Ammon's horn (tissue), 1 donor: ENCODE measurements at regions not wholly inside any gene's neighbourhood (a gene's known extent, or its start where the extent isn't known, plus 50 kb on each side); places are given as distances from the start of the nearest gene placed in this dataset.
A peak's percentile ranks its signal among the peaks of the same experiment; 100 is the strongest.
"Not testable (repeated sequence)": the region's sequence is repeated elsewhere in the genome, so short reads cannot be mapped to it uniquely, and the experiment has no call there.

Experiments
- DNase-seq: peaks from one replicate; pipeline ENCODE4 v3.0.0-alpha.2; 2016; ENCODE audit warnings: low spot score

GRCh38 chr20:1825938-1826445, 69.2 kb upstream of the SIRPA start:
- no peak for DNase-seq

GRCh38 chr20:1825507-1825906, 69.7 kb upstream of the SIRPA start:
- DNase-seq: no peak

- no peak for DNase-seq
Measured at GRCh38 chr20:1824834-1825233, 70.4 kb upstream of the SIRPA start.

GRCh38 chr20:1824181-1824580, 71.0 kb upstream of the SIRPA start:
- DNase-seq: no peak

GRCh38 chr20:1823450-1823844, 71.8 kb upstream of the SIRPA start:
- DNase-seq: no peak

- no peak for DNase-seq
Measured at GRCh38 chr20:1822564-1823449, 72.4 kb upstream of the SIRPA start.

GRCh38 chr20:1820138-1821079, 74.8 kb upstream of the SIRPA start:
- no peak for DNase-seq

- peak; percentile 77 for DNase-seq
Measured at GRCh38 chr20:1819311-1820137, 75.7 kb upstream of the SIRPA start.

GRCh38 chr20:1818895-1819294, 76.3 kb upstream of the SIRPA start:
- DNase-seq: no peak

GRCh38 chr20:1818247-1818840, 76.9 kb upstream of the SIRPA start:
- DNase-seq: no peak

- no peak for DNase-seq
Measured at GRCh38 chr20:1817577-1818211, 77.5 kb upstream of the SIRPA start.

- DNase-seq: peak; percentile 73
Measured at GRCh38 chr20:1816384-1817381, 78.5 kb upstream of the SIRPA start.

GRCh38 chr20:1815502-1816085, 79.6 kb upstream of the SIRPA start:
- peak; percentile 76 for DNase-seq

- DNase-seq: not testable (repeated sequence)
Measured at GRCh38 chr20:1814861-1815260, 80.3 kb upstream of the SIRPA start.

- no peak for DNase-seq
Measured at GRCh38 chr20:1813674-1814635, 81.3 kb upstream of the SIRPA start.

- no peak for DNase-seq
Measured at GRCh38 chr20:1813101-1813529, 82.1 kb upstream of the SIRPA start.

- DNase-seq: peak; percentile 72
Measured at GRCh38 chr20:1811621-1812498, 83.3 kb upstream of the SIRPA start.
